Activated CD4-positive, alpha-beta T cell treated with anti-CD3 and anti-CD28 coated beads, Interleukin-10, Interleukin-2, amounts not matched to agents 100 ng/mL and 50 ng/mL, durations not matched to agents 16 hours and 8 hours (primary cell): ENCODE measurements at regions not wholly inside any gene's neighbourhood (a gene's known extent, or its start where the extent isn't known, plus 50 kb on each side); places are given as distances from the start of the nearest gene placed in this dataset.
A peak's percentile ranks its signal among the peaks of the same experiment; 100 is the strongest.
"Not testable (repeated sequence)": the region's sequence is repeated elsewhere in the genome, so short reads cannot be mapped to it uniquely, and the experiment has no call there.

Experiments used
- DNase-seq: peaks from one replicate; pipeline ENCODE4 v3.0.0-alpha.2; 2020

DNA sequence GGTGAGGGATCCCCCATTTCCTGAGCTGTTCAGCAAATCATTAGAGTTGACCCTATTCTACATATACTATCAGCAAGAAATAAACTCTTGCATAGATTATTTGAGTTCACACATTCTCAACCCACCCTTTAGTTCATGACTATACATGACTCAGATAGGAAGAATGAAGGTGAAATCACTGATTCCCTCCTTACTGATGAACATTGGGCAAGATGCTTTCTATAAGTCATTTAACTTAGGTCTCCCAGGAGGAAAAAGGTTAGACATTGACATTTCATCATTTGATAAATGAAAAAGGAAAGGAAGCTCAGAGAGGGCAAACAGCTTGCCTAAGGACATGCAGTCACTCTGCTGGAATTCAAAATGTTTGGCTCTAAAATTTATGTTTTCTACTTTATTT lies 408.0 kb downstream of the TMEM182 start:
- DNase-seq, result no peak

GRCh38 chr2:103172821-103173220 lies 411.0 kb downstream of the TMEM182 start:
- DNase-seq, result no peak

- DNase-seq, result peak; percentile 21
These were observed 412.9 kb downstream of the TMEM182 start for GRCh38 chr2:103174711-103175110.

- DNase-seq, result no peak
These were observed 414.6 kb downstream of the TMEM182 start for GRCh38 chr2:103176294-103176915.

DNA sequence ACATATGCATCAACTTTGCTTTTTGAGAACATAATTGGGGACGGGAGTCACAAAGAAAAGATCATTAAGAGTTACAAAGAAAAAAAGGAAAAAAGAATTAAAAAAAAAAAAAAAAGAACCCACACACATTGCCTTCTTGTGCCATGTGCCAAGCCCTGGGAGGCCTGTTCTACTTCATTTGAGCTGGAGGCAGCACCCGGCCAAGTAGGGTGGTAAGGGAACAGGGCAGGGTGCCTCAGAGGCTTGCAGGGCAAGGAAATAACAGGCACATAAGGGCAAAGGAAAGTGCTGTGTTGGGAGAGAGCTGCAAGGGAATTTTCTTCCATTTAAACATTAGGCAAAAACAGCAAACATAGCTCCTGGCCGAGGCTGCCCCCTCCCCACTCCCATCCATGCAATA lies 418.0 kb downstream of the TMEM182 start:
- no peak for DNase-seq

DNA sequence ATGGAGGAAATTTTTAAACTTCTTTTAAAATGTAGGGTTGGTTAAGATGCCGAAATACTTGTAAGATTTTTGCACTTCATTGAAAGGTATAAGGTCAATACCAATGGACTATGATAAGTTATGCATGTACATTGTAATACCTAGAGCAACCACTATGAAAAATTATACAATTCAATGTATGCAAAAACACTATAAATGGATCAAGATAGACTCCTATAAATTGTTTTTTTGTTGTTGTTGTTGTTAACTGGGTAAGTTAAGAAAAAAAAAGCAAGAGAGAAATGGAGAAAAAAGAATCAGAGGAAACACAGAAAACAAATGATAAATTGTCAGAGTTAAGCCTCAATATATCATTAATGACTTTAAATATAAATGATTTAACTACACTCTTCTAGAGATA lies 421.2 kb downstream of the TMEM182 start:
- DNase-seq, result no peak

DNA sequence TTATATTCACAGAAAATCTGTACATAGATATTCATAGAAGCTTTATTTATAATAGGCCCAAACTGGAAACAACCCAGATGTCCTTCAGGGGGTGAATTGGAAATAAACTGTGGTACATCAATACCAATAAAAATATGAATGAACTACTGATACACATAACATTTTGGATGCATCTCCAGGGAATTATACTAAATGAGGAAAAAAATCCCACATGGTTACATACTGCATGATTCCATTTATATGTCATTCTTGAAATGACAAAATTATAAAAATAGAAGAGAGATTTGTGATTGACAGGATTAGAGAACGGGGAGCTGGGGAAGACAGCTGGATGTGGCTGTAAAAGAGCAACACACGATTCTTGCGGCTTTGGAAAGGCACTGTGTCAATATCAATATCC lies 435.0 kb downstream of the TMEM182 start:
- DNase-seq, result no peak

GRCh38 chr2:103200774-103201173 lies 438.9 kb downstream of the TMEM182 start:
- not testable (repeated sequence) for DNase-seq

- no peak for DNase-seq
These were observed 447.1 kb downstream of the TMEM182 start for GRCh38 chr2:103208916-103209315.

DNA sequence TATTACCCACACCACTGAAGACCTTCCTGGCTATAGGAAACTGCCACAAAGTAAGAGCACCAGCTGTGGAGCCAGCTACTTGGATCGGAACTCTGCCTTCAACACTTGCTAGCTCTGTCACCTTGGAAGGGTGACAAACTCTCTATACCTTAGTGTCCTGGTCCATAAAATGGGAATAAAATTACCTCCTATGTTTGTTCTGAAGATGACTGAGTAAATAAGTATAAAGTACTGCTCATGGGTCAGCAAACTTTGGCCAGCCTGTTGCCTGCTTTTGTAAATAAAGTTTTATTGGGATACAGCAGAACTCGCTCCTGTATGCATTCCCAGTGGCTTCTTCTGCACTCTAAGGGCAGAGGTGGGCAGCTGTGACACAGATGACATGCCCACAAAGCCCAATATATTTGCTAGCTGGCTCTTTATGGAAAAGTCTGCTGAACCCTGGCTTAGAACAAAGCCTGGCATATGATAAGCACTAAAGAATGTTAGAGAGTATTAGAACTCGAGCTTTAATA lies 451.3 kb downstream of the TMEM182 start:
- no peak for DNase-seq

GRCh38 chr2:103218516-103218915 lies 456.7 kb downstream of the TMEM182 start:
- no peak for DNase-seq

DNA sequence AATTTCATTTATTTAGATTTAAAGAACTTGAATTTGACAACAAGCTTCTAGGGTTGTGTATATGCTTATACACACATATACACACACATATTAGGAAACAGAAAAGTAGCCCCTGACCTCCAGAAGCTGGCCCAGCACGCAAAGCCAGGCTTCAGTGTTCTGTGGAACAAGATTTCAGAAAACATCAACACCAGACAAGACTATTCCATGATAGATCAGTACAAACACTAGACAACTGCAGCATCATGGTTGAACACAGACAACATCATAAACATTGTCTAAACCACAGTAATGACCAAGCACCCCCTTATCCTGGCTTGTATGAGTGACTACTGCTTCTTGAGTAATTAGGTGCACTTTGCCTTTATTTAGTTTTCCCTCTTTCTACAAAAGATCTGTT lies 457.6 kb downstream of the TMEM182 start:
- DNase-seq, result no peak

DNA sequence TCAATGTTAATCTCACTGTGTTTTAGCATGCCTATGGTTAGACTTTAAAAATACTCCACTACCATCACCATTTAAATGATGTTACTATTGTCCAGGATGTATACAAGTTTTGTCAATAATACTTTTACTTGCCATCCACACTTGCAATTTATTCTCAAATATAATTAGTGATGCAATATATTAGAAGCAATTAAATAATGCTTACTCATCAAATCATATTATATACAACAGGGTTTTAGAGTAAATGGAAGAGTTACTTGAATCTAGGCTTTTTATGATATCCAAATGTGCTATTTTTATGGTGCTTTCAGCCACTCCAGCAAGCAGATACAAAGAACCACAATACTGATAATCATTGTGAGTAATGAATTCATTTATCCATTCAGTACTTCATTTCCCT lies 461.1 kb downstream of the TMEM182 start:
- no peak for DNase-seq

DNA sequence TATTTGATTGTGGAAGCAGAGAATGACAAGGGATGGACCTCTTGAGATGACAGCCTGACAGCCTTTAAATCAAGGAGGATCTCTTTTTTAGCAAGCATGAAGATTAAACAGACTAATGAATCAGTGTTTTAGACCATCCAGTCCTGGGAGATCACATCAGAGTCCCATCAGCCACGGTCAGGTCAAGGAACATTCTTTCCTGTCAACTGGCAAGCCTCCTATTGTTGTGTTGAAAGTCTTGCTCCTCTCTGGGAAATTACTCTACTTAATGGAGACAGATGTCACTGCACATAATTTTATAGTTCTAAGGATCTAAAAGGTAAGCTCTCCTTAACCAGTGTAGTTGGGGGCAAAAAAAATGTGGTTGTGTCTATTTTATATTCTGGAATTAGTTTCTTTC lies 469.0 kb downstream of the TMEM182 start:
- no peak for DNase-seq

- no peak for DNase-seq
These were observed 471.0 kb downstream of the TMEM182 start for GRCh38 chr2:103232865-103233264.

GRCh38 chr2:103233691-103234090 lies 471.9 kb downstream of the TMEM182 start:
- DNase-seq, result no peak

GRCh38 chr2:103235283-103235682 lies 473.5 kb downstream of the TMEM182 start:
- no peak for DNase-seq

DNA sequence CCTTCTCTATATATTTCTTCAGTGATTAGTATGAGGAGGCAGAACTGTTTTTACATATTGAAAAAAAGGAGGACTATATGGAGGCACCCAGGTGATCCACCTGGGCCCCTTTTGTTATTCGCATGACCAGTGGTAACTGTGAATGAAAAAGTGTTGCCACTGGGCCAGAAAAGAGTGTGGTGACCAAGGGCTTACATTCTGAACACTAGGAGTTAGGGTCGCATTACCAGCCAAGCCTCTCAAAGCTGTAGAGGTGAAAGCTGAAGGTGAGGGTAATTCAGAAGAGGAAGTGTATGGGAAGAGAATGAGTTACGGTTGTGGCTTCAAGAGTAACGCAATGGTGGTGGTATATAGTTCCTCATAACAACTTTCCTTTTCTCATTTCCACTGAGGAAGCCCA lies 487.6 kb downstream of the TMEM182 start:
- DNase-seq, result no peak

GRCh38 chr2:103252781-103253180 lies 490.9 kb downstream of the TMEM182 start:
- no peak for DNase-seq

DNA sequence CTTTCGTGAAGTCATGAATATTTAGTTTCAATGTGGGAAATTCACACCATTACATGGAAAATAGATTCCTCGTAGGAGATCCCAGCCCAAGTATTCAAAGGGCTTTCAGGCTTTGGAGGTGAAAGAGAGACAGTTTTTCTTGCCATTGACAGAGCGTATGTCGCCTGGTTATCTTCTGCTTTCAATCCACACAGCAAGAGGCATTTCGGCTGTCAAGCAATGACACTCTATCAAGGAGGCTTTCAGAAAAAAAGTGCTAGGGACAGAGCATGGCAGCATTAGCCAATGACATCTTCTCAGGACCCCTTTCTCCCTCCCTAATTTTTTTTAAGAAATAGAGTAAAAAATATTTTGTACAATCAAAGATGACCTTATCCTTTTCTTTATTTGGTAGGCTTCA lies 492.8 kb downstream of the TMEM182 start:
- no peak for DNase-seq

DNA sequence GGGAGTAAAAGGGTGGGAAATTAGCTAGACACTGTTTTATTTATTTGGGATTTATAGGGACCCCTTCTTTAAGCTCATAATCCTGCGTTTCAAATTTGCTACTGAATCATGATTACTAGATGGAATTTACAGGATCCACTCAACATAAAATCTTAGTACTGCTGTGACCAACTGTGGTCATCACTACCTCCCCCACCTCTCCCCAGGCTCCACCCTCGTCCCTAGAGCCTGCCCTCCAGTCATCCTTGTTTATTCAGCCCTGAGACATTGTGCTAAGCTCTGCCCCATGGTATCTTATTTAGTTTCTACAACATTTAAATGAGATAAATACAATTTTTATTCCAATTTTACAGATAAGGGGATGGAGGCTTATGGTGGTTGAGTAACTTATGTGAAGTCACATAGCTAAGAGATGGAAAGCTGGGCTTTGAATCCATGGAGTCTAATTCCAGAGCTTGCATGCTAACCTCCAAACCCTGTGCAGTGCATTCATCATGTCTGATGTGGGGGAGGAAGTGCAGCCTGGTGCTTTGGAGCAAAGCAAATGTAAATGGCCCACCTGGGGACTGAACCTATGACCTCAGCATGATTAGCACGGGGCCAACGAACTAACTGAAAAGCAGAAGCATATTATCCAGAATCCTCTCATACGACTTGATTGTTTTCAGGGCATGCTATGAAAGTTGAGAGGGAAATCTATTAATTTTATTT lies 502.4 kb downstream of the TMEM182 start:
- no peak for DNase-seq

- no peak for DNase-seq
These were observed 503.7 kb downstream of the TMEM182 start for GRCh38 chr2:103265521-103265920.

GRCh38 chr2:103268841-103269498 lies 507.1 kb downstream of the TMEM182 start:
- DNase-seq, result no peak

- DNase-seq, result no peak
These were observed 515.0 kb downstream of the TMEM182 start for GRCh38 chr2:103276869-103277268.
